Stimulated activated CD4-positive, alpha-beta T cell treated with anti-CD3 and anti-CD28 coated beads, Interleukin-15, amount 100 ng/mL, for 48 hours (primary cell): ENCODE measurements at regions not wholly inside any gene's neighbourhood (a gene's known extent, or its start where the extent isn't known, plus 50 kb on each side); places are given as distances from the start of the nearest gene placed in this dataset.
"Not testable (repeated sequence)": the region's sequence is repeated elsewhere in the genome, so short reads cannot be mapped to it uniquely, and the experiment has no call there.

Experiments
- DNase-seq, 2 donors: peaks; one replicate each; pipeline ENCODE4 v3.0.0-alpha.2; 2020; ENCODE audit warnings: low read depth in 2 of 2

GRCh38 chr20:22734946-22735647 lies 150.7 kb upstream of the FOXA2 start:
- not testable (repeated sequence) for DNase-seq

- no peak for DNase-seq
These were observed 156.5 kb upstream of the FOXA2 start for GRCh38 chr20:22740829-22741228.

GRCh38 chr20:22744341-22745193 lies 160.2 kb upstream of the FOXA2 start:
- DNase-seq, result no peak

GRCh38 chr20:22745194-22745500 lies 160.8 kb upstream of the FOXA2 start:
- no peak for DNase-seq

GRCh38 chr20:22746957-22747356 lies 162.6 kb upstream of the FOXA2 start:
- no peak for DNase-seq

- DNase-seq, result no peak
These were observed 168.0 kb upstream of the FOXA2 start for GRCh38 chr20:22752324-22752723.

GRCh38 chr20:22757424-22758183 lies 173.2 kb upstream of the FOXA2 start:
- no peak for DNase-seq

- no peak for DNase-seq
These were observed 174.4 kb upstream of the FOXA2 start for GRCh38 chr20:22758815-22759214.

- DNase-seq, result no peak
These were observed 178.3 kb upstream of the FOXA2 start for GRCh38 chr20:22762576-22763256.

- DNase-seq, result no peak
These were observed 179.0 kb upstream of the FOXA2 start for GRCh38 chr20:22763257-22763906.

- no peak for DNase-seq
These were observed 184.2 kb upstream of the FOXA2 start for GRCh38 chr20:22768266-22769178.

- no peak for DNase-seq
These were observed 185.9 kb upstream of the FOXA2 start for GRCh38 chr20:22770241-22770800.

- no peak for DNase-seq
These were observed 187.3 kb upstream of the FOXA2 start for GRCh38 chr20:22771706-22772105.

- no peak for DNase-seq
These were observed 189.0 kb upstream of the FOXA2 start for GRCh38 chr20:22773344-22773743.

GRCh38 chr20:22775256-22775655 lies 190.9 kb upstream of the FOXA2 start:
- no peak for DNase-seq

- DNase-seq, result no peak
These were observed 191.3 kb upstream of the FOXA2 start for GRCh38 chr20:22775671-22776139.

GRCh38 chr20:22776369-22776768 lies 192.0 kb upstream of the FOXA2 start:
- no peak for DNase-seq

GRCh38 chr20:22779878-22780277 lies 195.5 kb upstream of the FOXA2 start:
- no peak for DNase-seq

- DNase-seq, result no peak
These were observed 197.5 kb upstream of the FOXA2 start for GRCh38 chr20:22781869-22782268.

GRCh38 chr20:22789676-22790075 lies 205.3 kb upstream of the FOXA2 start:
- no peak for DNase-seq
